BJ (cell line): ENCODE measurements at regions not wholly inside any gene's neighbourhood (a gene's known extent, or its start where the extent isn't known, plus 50 kb on each side); places are given as distances from the start of the nearest gene placed in this dataset.

ENCODE experiments used
- CTCF ChIA-PET: fragments of 350-600 bp; formaldehyde crosslinking; extraction: SDS; loops from one replicate; lab custom pipeline; 2021; ENCODE audit warnings: antibody characterized with exemption, inconsistent platforms; lab: Yijun Ruan, JAX
- POLR2A ChIA-PET: fragments of 300-600 bp; sonication (Branson Sonifier 250); formaldehyde crosslinking; extraction: SDS; loops from one replicate; lab custom pipeline; 2021; ENCODE audit warnings: antibody characterized with exemption; lab: Charles Lee
- DNase-seq: peaks from one replicate; pipeline ENCODE4 v3.0.0-alpha.2; 2011; ENCODE audit warnings: low read depth
- H3K27me3 ChIP-seq: 2 replicates; pipeline ENCODE4 v1.6.0; 2011; ENCODE audit warnings: low read length; ENCODE audit not compliant: control insufficient read depth, insufficient read depth
- H3K36me3 ChIP-seq: 2 replicates; pipeline ENCODE4 v1.5.1; 2011; ENCODE audit warnings: low read length; ENCODE audit not compliant: control insufficient read depth, insufficient read depth
- H3K4me3 ChIP-seq: 2 replicates; pipeline ENCODE4 v1.5.1; 2011; ENCODE audit warnings: low read depth, mild to moderate bottlenecking, control low read depth, low read length
- TF ChIP-seq, protein P1 (sequence below): IDR thresholded peaks from 2 replicates; pipeline ENCODE4 v1.5.1; 2011; ENCODE audit warnings: low read depth, mild to moderate bottlenecking, control low read depth, inconsistent platforms, low read length, moderate library complexity; ENCODE audit not compliant: insufficient read depth

DNA sequence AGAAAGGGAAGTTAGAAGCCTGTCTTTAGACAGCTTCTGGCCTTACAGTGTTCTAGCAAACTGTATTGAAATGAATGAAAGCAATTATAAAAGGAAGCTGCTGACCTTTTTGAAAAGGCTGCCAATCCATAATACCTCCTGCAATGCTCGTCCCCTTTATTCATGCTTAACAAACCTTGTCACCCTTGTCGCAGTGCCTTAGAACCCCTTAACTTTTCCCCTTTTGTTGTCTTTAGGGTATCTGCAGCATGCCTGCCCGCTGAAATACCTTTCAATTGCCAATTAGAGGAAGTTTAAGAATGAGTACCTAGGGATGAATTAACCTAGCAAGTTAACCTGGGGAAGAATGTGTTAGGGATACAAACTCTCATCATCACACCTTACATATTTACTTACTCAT lies 731.2 kb downstream of the RERGL start:
- CTCF ChIA-PET: no interaction called here
- no peak for DNase-seq
- no peaks in the 10 kb centered on the region for H3K27me3 ChIP-seq
- H3K4me3 ChIP-seq: no peak overlapping the region
- no peaks in the 10 kb centered on the region for H3K36me3 ChIP-seq
- TF ChIP-seq, protein P1, sequence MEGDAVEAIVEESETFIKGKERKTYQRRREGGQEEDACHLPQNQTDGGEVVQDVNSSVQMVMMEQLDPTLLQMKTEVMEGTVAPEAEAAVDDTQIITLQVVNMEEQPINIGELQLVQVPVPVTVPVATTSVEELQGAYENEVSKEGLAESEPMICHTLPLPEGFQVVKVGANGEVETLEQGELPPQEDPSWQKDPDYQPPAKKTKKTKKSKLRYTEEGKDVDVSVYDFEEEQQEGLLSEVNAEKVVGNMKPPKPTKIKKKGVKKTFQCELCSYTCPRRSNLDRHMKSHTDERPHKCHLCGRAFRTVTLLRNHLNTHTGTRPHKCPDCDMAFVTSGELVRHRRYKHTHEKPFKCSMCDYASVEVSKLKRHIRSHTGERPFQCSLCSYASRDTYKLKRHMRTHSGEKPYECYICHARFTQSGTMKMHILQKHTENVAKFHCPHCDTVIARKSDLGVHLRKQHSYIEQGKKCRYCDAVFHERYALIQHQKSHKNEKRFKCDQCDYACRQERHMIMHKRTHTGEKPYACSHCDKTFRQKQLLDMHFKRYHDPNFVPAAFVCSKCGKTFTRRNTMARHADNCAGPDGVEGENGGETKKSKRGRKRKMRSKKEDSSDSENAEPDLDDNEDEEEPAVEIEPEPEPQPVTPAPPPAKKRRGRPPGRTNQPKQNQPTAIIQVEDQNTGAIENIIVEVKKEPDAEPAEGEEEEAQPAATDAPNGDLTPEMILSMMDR: no peak
- POLR2A ChIA-PET: no interaction called here

DNA sequence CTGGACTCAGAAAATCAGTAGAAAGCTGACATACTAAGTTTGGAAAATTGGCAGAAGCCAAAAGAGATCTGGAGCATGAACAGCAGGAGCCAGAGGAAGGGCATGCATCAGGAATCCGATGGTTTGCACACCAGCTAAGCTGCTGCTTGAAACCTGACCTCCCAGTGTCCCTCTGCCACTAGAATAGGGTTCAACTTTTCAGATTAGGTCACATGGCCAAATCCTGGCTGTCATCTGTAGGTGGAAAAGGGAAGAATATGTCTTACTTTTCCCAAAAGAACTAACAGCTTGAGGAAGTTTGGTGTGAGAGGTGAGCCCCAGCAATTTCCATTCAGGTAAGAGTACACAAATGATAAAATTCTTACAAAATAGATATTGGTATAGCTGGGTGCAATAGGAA lies 732.6 kb downstream of the RERGL start:
- no peaks in the 10 kb centered on the region for H3K36me3 ChIP-seq
- H3K27me3 ChIP-seq: no peaks in the 10 kb centered on the region
- no peak for DNase-seq
- ChIA-PET CTCF (no interaction called here), POLR2A (no interaction called here)
- no peak overlapping the region for H3K4me3 ChIP-seq
- TF ChIP-seq, protein P1: no peak

- ChIA-PET POLR2A (no interaction called here), CTCF (no interaction called here)
- TF ChIP-seq, protein P1: no peak
- Histone ChIP-seq H3K36me3 (no peaks in the 10 kb centered on the region), H3K4me3 (no peak overlapping the region), H3K27me3 (no peaks in the 10 kb centered on the region)
- no peak for DNase-seq
Observed at GRCh38 chr12:17352164-17352563, 737.8 kb downstream of the RERGL start.

DNA sequence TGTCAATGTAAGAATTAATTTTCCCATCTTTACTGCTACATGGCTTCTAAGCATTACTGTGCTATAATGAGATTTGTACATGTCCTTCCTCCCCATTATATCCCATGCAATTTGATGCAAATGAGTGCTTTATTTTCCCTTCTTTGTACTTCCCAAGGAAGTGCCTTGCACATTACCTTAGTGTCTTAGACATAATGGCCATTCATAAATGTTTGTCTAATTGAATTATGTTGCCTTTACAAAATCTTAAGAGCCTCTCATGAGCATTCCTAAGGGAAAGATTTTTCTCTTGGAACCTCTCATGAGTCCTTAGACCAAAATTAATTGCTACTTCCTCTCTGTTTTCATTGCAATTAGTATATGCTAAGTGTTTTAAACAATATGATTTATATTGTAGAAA lies 741.7 kb downstream of the RERGL start:
- CTCF ChIA-PET: no interaction called here
- H3K36me3 ChIP-seq: no peaks in the 10 kb centered on the region
- H3K4me3 ChIP-seq: no peak overlapping the region
- no peak for DNase-seq
- TF ChIP-seq, protein P1: no peak
- POLR2A ChIA-PET: no interaction called here
- no peaks in the 10 kb centered on the region for H3K27me3 ChIP-seq

GRCh38 chr12:17344649-17345048 lies 738.7 kb upstream of the LMO3 start:
- DNase-seq: no peak
- H3K27me3 ChIP-seq: no peaks in the 10 kb centered on the region
- POLR2A ChIA-PET: no interaction called here
- H3K4me3 ChIP-seq: no peak overlapping the region
- H3K36me3 ChIP-seq: no peaks in the 10 kb centered on the region
- TF ChIP-seq, protein P1: no peak
- CTCF ChIA-PET: no interaction called here
